T-helper 9 cell (primary cell): ENCODE measurements at regions not wholly inside any gene's neighbourhood (a gene's known extent, or its start where the extent isn't known, plus 50 kb on each side); places are given as distances from the start of the nearest gene placed in this dataset.

Experiments
- DNase-seq: peaks from one replicate; pipeline ENCODE4 v3.0.0-alpha.2; 2020

DNA sequence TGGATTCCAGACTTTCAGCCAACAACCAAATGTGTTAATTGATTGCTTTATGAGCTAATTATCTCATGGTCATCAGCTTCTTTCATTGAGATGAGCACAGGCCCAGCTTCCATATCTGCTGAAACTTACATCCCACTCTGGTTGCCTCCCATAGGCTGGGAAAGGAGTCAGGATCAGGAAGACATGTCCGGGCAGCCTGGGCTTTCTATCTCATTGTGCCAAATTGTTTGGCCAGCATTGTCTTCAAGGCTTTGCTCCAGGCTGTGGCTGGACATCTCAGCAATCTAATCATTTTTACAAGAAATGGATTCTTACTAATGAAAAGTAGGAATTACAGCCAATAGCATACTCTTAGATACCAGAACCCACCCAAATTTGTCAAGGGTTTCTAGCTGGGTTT lies 295.2 kb downstream of the CXCL12 start:
- DNase-seq = no peak

DNA sequence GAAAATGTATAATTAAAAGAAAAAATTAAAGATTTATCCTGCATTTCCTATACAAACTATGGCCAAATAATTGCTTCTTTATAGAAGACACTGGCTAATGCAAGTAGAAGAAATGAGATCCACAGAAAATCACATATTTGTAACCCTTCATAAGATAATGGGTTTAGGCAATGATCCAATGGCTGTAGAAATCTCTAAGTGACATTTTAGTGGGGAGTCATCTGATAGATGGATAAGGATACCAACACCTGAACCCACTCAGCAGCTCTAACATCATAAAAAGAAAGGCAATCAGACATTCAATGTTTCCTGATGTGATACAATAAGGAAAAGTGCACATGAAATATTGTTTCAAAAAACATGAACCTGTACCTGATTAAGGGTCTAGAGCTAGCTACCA lies 297.5 kb downstream of the CXCL12 start:
- DNase-seq = no peak

DNA sequence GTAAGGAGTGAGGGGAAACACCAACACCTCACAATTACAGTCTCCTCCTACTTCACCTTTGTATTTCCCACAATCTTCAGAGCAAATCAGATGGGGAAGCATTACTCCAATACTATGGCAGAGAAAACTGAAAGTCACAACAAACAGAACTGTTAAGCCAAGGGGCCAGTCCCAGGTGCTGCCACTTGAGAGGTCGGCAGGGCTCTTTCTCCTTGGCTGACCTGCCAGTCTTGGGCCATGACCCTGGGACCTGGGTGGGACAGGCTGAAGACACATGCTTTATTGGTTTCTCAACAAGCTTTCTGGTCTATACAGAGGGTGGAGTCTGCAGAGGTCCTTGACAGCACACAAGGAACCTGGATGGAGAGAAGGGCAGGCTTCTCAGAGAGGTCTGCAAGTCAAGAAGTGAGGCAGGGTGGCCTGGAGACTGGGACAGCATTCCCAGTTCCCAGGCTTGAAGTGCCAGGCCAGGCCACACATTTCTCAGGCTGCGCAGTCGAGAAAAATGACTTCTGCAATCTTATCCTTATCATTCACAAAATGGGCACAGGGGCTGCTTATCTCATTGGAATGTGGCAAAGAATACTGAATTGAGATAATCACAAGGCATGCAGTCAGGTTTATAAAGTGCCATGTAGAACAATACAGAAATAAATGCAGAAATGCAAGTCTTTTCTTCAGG lies 301.0 kb downstream of the CXCL12 start:
- no peak for DNase-seq

DNA sequence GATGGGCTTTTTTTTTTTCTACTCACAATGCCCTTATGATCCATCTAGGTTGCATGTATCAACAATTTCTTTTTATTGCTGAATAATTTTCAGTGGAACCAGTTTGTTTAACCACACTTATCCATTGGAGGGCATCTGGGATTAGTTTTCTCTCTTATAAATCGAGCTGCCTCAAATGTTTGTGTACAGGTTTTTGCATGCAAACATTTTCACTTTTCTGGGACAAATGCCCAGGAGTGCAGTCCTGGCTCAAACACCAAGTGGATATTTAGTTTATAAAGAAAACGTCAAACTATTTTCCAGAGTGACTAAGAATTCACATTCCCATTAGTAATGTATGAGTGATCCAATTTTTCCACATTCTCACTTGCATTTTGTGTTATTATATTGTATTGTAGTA lies 313.4 kb downstream of the CXCL12 start:
- DNase-seq = no peak

DNA sequence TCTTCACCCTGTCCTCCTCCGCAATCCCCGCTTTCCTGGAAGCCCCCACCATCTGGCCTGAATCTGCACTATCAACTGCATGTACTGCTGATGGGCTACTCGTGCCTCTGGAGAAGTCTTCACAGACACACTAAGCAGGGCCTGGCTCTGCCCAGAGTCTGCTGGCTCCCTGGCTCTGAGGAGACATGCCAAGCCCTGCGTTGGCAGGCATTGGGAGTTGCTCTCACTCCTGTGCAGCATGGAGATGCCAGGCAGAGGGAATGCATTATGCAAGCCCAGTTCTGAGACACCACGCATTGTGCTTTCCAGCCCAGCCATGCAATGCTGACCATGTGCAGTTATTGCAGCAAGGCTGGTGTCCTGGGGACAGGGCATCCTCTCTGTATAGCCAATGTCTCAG lies 314.6 kb downstream of the CXCL12 start:
- no peak for DNase-seq

DNA sequence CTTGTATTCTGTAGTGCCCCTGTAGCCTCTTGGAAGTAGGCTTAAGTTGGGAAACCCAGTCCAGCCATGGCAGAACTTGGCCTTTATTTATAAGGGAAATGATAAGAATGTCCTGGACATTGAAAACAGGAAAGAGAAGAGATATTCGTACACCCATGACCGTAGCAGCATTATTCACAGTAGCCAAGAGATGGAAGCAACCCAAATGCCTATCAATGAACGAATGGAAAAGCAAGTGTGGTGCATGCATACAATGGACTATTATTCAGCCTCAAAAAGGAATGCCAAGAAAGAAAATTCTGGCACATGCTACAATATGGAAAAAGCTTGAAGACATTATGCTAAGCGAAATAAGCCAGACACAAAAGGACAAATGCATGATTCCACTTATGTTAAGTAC lies 315.3 kb downstream of the CXCL12 start:
- no peak for DNase-seq

DNA sequence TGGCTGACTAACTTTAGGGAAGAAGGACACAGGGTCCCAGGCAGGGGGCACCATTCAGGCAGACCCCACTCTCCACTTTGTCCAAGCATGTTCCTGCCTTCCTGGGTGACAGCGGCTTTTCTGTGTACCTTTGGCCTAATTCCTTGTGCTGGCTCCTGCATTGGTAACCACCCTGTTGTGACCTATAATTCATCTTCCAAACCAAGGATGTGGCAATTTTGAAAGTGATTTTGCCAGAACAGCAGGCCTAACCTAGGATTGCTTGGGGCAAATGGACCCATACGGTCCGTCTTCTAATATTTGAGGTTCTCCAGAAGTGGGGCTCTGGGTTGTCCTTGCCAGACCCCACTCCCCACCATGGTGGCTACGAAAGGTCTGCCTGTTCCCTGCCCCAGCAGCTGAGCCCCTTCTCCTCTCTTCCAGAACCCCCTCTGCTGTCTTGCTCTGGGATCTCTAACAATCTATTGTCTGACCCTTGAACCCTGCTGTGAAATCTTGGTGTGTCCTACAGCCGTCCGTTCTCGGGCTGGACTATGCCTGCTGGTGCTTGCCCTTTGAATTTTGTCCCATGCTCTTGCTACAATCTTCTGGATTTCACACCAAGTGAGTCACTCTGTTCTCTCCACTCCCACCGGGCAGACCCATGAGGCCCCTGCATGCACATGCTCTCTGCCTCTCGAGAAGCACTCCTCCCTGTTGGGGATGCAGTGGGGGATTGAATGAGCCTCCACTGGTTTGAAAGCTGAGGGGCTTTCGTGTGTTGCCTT lies 316.0 kb downstream of the CXCL12 start:
- DNase-seq = no peak

DNA sequence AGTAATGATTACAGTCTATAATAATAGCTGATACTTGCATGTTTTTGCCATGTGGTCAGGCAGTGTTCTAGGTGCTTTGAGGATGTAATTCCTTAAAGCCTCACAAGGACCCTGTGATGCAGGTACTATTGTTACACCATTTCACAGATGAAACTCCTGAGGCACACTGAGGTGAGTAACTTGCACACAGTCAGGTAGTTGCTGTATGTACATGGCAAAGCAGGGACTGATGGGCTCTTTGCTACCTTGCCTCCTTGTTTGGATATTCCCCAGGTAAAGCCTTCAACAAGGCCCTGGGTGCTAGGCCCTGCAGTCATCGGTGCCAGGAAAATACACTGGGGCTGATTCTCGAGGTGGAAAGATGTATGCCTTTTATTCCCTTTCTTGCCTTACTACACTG lies 317.5 kb downstream of the CXCL12 start:
- no peak for DNase-seq

DNA sequence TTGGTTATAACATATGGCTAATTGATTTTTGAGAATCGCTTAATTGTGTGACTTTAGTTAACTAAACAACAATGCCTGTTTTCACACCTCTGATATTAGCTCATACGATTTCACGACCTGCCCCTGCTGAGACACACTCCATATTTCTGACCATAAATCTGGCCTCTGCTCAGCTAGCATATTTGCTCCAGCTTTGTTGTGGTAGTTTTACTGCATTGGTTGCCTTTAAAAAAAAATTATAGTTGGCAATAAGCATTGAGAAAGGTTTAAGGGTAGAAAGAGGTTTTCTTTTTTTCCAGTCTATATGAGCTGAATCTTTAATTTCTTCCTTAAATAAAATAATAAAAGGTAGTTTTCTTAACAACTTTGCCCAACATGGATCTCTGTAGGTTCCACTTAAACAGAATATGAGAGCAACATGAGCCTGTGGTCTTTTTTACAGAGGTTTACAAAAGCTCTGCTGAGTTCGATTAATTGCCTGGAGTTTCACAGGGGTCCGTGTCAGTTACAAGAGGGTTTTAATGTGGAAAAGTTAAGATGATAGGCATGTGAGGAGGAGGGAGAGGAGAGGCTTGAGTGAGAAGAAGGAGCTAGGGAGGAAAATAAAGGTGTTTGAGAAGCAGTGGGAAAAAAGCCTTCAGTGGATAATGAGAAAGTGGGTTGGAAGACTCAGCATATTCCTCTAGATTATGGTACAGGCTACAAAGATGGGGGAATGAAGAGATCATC lies 318.2 kb downstream of the CXCL12 start:
- DNase-seq = no peak

DNA sequence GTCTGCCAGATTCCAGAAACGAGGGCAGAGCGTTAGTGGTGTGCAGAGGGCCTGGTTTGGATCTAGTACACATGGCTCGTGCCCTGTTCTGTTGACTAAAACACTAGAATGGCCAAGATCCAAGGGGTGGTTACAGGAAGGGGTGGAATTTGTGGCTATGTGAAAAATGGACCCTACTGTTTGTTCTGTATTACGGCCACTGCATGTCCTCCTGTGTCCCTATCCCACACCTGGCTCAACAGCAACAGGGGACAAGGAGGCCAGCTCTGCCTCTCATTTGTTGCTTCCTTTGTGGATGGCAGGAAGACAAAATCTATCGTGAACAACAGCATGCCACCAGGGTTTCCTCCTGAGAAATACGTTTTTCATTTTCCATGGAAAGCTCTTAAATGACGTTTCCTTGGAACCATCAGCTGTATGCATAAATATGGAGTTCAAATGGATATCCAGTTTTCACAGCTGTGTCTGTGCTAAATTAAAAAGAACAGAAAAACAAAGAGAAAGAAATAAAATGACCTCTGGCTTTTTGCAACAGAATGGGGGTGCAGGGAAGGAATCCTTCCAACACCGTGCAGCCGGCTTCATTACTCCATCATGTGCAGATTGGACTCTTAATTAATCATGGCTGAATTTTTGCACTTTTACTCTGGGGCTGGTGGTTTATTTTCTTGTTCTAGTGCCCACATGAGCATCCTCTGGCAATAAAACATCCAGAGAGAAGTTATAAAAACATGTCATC lies 318.9 kb downstream of the CXCL12 start:
- DNase-seq = no peak

DNA sequence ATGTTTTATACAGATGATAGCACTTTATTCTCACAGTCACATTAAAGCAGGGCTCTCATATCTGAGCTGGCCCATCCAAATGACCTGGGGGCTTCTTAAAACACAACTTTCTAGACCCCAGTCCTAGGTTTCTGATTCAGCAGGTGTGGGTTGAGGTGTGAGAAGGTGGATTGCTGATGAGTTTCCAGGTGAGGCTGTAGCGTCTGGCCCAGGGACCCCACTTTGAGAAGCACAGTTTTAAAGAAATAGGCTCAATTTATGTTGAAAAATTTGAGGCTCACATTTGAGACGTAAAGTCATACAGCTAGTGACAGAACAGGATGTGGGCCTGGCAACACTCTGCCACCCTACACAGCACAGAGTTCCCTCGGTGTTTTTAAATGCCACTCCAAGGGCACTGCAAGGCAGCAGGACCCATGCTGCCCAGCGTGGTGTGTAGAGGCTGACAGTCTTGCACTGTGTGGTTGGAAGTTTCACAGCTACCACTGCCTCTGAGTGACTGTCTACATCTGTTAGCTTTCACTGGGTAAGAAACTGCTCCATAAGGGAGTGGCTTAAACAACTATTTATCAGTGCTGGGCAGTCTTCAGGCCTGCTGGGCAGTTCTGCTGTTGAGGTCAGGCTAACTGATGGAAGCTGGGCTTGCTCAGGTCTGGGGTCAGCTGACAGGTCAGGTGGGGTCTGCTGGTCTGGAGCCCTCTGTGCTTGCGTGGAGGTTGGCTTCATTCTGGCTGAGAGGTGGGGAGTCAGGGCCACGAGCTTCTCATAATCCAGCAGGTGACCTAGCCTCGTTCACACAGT lies 319.7 kb downstream of the CXCL12 start:
- no peak for DNase-seq

DNA sequence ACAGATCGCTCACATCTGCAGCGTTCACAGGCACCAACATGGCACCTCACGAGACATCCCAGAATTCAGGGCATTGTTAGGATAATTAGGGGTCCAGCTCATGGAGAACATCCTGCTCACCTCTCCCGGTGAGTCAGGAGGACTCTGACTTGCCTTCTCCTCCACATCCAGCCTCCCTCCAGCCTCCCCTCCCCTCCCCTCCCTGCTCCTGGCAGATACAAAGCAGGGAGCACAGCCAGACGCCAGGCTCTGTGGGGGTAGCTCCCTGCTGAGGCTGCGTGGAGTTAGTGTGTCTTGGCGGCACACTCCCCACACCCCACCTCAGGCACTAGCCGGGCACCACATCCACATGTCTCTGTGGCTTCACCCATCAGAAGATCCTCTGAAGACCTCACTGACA lies 320.6 kb downstream of the CXCL12 start:
- no peak for DNase-seq

DNA sequence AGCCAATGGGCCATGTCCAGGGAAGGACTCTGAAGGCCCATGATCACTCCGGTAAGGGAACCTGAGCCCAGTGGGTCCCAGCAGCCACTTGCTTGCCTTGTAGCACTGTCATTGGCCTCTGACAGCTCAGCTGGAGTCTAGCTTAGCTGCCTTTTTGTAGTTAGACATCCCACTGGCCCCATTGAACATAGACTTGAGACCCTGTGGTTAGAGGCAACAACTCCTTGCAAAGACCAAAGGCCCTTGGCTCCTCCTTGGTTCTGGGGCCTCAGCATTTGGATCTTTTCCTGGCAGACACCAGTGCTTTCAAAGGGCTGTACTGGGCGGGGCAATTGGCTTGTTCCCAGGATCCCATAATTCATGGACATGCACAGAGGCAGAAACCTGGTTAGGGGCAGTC lies 321.2 kb downstream of the CXCL12 start:
- DNase-seq = no peak

DNA sequence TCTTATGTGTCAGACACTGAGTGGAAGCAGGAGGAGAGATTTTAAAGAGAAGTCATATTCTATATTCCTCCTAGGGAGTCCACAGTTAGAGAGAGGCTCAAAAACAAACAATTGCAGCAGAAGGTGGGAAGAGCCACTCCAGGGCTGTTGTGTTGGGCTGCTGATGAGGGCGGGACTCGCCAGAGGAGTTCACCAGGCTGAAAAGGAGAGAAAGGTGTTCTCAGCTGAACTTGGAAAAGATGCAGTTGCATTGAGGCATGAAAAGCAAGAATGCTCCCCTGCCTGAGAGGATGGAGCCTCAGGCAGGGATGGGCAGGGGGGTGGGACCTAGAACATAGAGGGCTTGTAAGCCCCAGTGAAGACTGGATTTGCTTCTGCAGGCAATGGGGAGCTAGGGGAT lies 324.2 kb downstream of the CXCL12 start:
- no peak for DNase-seq

DNA sequence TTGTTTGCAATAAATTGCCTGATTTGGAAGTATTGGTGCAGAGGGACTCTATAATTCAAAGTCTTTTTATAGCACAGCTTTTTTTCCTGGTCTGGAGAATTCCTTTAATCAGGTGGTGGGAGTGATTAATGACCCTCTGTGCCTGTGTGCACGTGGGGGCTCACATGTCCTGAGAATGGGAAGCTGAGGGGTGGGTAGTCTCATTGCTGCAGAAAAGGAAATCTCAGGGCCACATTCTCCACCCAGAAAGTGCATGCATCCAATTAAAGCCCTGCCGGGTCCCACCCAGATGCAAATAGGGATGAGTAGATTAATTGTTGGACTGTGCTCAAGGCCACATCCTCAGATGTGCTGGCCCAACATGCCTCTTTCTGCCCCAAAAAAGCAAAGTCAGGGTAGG lies 324.7 kb downstream of the CXCL12 start:
- DNase-seq = no peak

DNA sequence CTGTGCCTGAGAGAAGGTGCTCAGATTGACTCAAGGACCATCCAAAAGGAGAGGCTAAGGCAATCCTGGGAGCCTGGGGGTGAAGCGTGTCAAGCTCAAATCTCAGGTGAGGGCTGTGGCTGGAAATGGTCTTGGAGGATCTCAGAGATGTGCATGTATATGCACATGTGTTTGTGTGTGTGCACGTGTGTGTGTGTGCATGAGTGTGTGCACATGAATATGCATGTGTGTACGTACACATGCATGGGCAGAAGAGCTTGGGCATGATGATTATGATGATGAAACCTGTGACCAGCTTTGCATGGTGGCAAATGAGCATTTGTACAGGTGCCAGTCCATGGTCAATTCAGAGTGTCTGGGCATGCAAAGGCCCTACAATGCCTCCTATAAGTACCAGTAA lies 326.6 kb downstream of the CXCL12 start:
- DNase-seq = no peak

DNA sequence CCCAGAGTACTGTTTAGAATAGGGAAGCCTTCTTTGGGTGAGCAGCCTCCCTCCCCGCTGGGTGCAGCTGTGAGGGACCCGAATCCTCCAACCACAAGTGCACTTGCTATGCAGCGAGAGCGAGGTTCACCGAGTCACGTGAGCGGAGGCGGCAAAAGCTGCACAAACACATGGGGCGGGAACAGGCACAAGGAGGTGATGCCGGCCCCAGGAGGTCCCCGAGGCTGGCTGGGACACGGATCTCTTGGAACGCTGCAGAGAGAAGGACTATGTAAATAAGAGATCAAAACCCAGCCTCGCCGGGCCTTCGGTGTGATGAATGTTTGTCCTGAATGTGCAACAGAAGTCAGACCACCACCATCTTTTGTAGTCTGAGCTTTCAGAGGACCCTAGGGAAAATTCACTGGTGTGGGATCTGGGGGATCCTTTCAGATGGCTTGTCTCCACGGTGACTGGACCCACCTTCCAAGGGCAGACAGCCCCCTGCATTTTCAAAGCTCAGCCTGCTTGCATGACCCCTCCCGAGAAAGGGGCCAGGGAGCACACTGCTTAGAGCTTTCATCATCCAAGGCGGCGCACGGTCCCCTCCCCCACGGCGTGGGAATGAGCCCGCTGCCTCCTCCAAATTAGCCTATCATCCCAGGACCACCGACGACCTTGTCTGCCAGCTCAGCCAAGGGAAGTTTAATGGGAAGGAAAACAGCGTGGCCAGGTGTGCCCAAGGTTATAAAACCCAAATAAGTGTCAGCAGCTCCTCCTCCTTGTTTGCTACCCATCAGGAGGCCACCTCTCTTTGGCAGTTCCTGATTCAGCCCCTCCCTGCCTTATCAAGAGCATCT lies 327.7 kb downstream of the CXCL12 start:
- no peak for DNase-seq

DNA sequence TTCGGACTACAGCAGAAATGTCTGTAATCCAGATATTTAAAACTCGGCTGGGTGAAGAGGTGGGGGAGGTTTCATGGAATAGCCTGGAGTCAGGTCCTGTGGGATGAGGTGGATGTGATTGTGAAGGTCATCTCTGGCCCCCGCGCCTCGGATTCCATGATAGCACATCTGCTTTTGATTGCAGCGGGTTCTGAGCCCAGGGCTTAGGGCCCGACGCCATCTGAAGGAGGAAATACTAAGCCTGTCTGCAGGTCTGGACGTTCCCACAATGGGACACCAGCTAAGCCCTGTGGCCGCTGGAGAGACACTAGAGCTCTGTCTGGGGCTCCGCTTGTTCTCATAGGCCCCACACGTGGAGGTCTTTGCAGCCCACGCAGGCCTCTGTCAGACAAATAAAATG lies 328.7 kb downstream of the CXCL12 start:
- DNase-seq = no peak

DNA sequence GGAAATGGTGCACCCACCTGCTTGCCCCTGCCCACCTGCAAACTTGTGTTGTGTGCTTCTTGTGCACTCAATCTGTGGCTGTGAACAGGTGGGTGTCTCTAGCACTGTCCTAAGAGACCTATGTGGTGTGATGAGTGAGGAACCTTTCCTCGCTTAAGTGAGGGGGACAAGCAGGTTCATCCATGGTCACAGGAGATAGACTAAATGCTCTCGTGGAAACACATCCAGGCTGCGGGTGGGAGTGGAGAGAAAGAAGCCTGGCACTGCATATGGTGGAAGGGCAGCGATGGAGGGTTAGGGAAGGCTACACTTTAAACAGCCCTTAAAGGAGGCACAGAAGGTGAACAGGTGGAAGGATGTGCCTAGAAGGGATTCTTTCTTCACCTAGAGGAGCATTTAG lies 330.9 kb downstream of the CXCL12 start:
- DNase-seq = no peak

DNA sequence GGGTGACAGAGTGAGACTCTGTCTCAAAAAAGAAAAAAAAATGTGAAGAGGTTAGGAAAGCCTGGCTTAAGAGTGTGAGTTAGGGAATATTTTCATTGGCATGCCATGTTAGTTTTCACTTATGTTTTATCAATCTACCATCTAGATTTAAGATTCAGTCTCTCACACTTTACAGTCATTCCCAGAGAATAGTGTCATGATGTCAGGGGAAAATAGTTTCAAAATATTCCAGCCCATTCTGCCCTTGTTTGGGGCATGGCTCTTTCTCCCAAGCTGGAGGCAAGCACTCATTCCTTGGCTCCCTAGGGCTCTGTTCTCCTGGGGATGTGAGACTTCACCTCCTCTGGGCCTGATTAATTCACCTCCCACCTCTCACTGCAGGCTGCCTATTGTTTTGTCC lies 331.5 kb downstream of the CXCL12 start:
- no peak for DNase-seq

DNA sequence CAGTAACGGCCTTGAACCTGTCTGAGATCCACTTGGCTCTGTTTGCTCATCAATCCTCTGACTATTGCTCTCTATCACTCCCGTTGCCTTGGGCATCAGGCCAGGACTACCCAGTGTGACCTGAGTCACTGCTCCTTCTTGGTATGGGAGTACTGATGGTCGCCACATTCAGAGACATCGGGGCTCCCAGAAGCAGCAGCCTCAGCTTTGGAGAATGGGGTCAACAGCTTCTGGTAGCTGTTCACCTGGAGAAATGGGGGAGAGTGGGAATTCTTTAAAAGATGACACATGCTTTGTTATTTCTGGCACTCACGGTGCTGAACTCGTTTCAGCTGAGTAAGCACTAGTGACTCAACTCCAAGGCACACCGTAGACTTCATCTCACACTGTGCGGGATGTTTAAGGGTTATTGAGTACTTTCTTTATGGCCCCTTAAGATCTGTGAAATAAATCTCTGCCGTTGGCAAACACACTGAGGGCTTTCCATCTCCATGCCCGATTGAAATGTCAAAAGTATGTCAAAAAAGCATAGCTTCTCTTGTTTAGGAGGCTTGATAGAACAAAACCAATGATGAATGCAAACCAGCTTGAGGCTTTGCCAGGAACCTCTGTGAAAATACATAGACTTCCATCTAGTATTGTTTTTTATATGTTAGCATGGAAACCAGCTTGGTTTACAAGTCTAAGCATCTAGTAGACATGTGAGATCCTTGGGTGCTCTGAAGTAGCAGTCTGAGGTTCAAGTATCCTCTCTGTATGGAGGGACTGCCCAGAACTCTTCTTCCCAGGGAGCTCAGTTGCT lies 333.1 kb downstream of the CXCL12 start:
- DNase-seq = no peak
